Hepatocyte (in vitro differentiated cells): ENCODE measurements at regions not wholly inside any gene's neighbourhood (a gene's known extent, or its start where the extent isn't known, plus 50 kb on each side); places are given as distances from the start of the nearest gene placed in this dataset.

Source experiments
- CTCF ChIP-seq: fragments of 200-600 bp; sonication (generic); IDR thresholded peaks from 2 replicates; pipeline ENCODE4 v1.5.1; 2016; ENCODE audit warnings: antibody characterized with exemption, mild to moderate bottlenecking; ENCODE audit not compliant: poor library complexity
- EZH2 ChIP-seq: fragments of 200-600 bp; sonication (generic); IDR thresholded peaks from 2 replicates; pipeline ENCODE4 v1.6.1; 2016; ENCODE audit warnings: antibody characterized with exemption, mild to moderate bottlenecking, borderline replicate concordance
- EZH2phosphoT487 ChIP-seq: fragments of 200-600 bp; sonication (generic); IDR thresholded peaks from one replicate; pipeline ENCODE4 v1.6.1; 2018; ENCODE audit warnings: antibody characterized with exemption, mild to moderate bottlenecking, low read depth, moderate library complexity; ENCODE audit not compliant: unreplicated experiment, severe bottlenecking

GRCh38 chr3:28845006-28845324, 435.9 kb upstream of the RBMS3 start:
- TF ChIP-seq CTCF (no peak), EZH2phosphoT487 (no peak), EZH2 (no peak)
